CD4-positive, alpha-beta T cell (primary cell): ENCODE measurements at regions not wholly inside any gene's neighbourhood (a gene's known extent, or its start where the extent isn't known, plus 50 kb on each side); places are given as distances from the start of the nearest gene placed in this dataset.

Experiments
- ATAC-seq: fragments of 200-7000 bp; cut with Tn5 transposase; one replicate; pipeline ENCODE4 v1.10.0; 2022; ENCODE audit warnings: mild to moderate bottlenecking; ENCODE audit not compliant: poor library complexity
- CTCF ChIA-PET: fragments of 350-600 bp; sonication (Branson Sonifier 250); formaldehyde crosslinking; loops from one replicate; lab custom pipeline; 2021; ENCODE audit warnings: antibody characterized with exemption, inconsistent platforms; lab: Charles Lee
- POLR2A ChIA-PET: fragments of 350-600 bp; sonication (Branson Sonifier 250); formaldehyde crosslinking; loops from one replicate; lab custom pipeline; 2021; ENCODE audit warnings: antibody characterized with exemption, inconsistent platforms; lab: Charles Lee
- DNase-seq, 14 experiments: peaks; one replicate each; pipeline ENCODE4 v3.0.0-alpha.2; 2013 to 2020; ENCODE audit warnings: mixed read lengths in 2 of 14
- H3K27ac ChIP-seq, 2 donors: one replicate each; pipeline versions ENCODE4 v1.5.1 to v1.7.0; 2013; ENCODE audit warnings: low read length in 2 of 2, low read depth in 1 of 2, mild to moderate bottlenecking in 1 of 2
- H3K27me3 ChIP-seq, 2 experiments: 1 replicate in 1 of 2; 2 replicates in 1 of 2; pipeline versions ENCODE4 v1.6.1 to v1.7.0; 2013; ENCODE audit warnings: low read length in 2 of 2, control low read depth in 1 of 2, mild to moderate bottlenecking in 1 of 2, moderate library complexity in 1 of 2; ENCODE audit not compliant: insufficient read depth in 2 of 2, control insufficient read depth in 1 of 2
- H3K36me3 ChIP-seq: one replicate; pipeline ENCODE4 v1.6.1; 2013; ENCODE audit warnings: low read length, control low read depth; ENCODE audit not compliant: insufficient read depth
- H3K4me1 ChIP-seq: one replicate; pipeline ENCODE4 v1.6.1; 2013; ENCODE audit warnings: low read length, control low read depth; ENCODE audit not compliant: insufficient read depth
- H3K4me3 ChIP-seq: one replicate; pipeline ENCODE4 v1.5.1; 2013; ENCODE audit warnings: mild to moderate bottlenecking, low read length, moderate library complexity
- H3K9me3 ChIP-seq, 2 experiments: 1 replicate in 1 of 2; 2 replicates in 1 of 2; pipeline versions ENCODE4 v1.6.1 to v1.7.0; 2013; ENCODE audit warnings: low read length in 2 of 2, mild to moderate bottlenecking in 2 of 2, control low read depth in 1 of 2, moderate library complexity in 1 of 2; ENCODE audit not compliant: control insufficient read depth in 1 of 2, insufficient read depth in 1 of 2
- H3K27ac Mint-ChIP-seq: one replicate; pipeline ENCODE4 v1.8.0; 2020; ENCODE audit warnings: mixed read lengths
- H3K27me3 Mint-ChIP-seq: one replicate; pipeline ENCODE4 v1.8.0; 2021; ENCODE audit warnings: mixed read lengths
- H3K36me3 Mint-ChIP-seq: one replicate; pipeline ENCODE4 v1.8.0; 2021; ENCODE audit warnings: low read depth, mixed read lengths
- H3K4me1 Mint-ChIP-seq: one replicate; pipeline ENCODE4 v1.8.0; 2021; ENCODE audit warnings: low read depth, mixed read lengths
- H3K4me3 Mint-ChIP-seq: one replicate; pipeline ENCODE4 v1.8.0; 2020; ENCODE audit warnings: mild to moderate bottlenecking, mixed read lengths
- H3K9me3 Mint-ChIP-seq: one replicate; pipeline ENCODE4 v1.8.0; 2020; ENCODE audit warnings: mixed read lengths
- CTCF ChIP-seq: fragments of 200-600 bp; IDR thresholded peaks from one replicate; pipeline ENCODE4 v1.8.0; 2022; ENCODE audit warnings: antibody characterized with exemption, mild to moderate bottlenecking
- intact Hi-C, 2 experiments: fragments of 100-400 bp; cut with DNase I in 1 of 2; cut with micrococcal nuclease in 1 of 2; formaldehyde crosslinking; loops; one replicate each; pipeline versions ENCODE4 v1.15.1 to v1.9.0; 2023 to 2025; cut with DNase I, micrococcal nuclease

GRCh38 chr3:120516136-120516535, 65.3 kb upstream of the FSTL1 start:
- no peak for DNase-seq
- Histone ChIP-seq H3K27ac (no peak overlapping the region), H3K27me3 (peaks cover 0 to 19% of the 10 kb centered on the region in 2 experiments), H3K9me3 (no peaks in the 10 kb centered on the region), H3K36me3 (no peaks in the 10 kb centered on the region), H3K4me1 (no peaks in the 10 kb centered on the region), H3K4me3 (no peak overlapping the region)
- no peaks in the 10 kb centered on the region for H3K9me3 Mint-ChIP-seq
- no peak for TF ChIP-seq CTCF
- no peak for ATAC-seq
- intact Hi-C loops, result no loop called here
- no peak overlapping the region for H3K27ac Mint-ChIP-seq
- CTCF ChIA-PET, result no interaction called here
- H3K27me3 Mint-ChIP-seq, result peaks cover 67% of the 10 kb centered on the region
- POLR2A ChIA-PET, result no interaction called here
- no peaks in the 10 kb centered on the region for H3K4me1 Mint-ChIP-seq
- H3K4me3 Mint-ChIP-seq, result no peak overlapping the region
- no peaks in the 10 kb centered on the region for H3K36me3 Mint-ChIP-seq

DNA sequence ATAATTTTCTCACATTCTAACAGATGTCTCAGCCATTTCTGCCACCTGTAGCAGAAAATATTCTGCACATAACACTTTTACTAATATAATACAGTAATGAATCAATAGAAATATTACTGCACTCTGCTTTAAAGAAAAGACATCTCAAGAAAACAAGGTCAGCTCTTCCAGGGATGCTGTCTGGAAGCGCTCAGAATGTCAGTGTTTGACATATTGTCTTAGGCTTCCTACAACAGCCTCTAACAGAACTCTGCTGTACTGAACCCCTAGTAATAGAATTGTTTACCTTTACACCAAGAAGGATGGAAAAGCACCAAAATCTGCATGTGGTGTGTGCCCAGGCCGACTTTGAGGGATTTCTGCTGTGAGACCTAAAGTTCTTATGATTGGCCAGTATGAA, 61.9 kb upstream of the FSTL1 start:
- no peaks in the 10 kb centered on the region for H3K9me3 ChIP-seq
- DNase-seq (no peak), ATAC-seq (no peak)
- Mint-ChIP-seq H3K27me3 (peaks cover 72% of the 10 kb centered on the region), H3K36me3 (no peaks in the 10 kb centered on the region), H3K4me1 (no peaks in the 10 kb centered on the region), H3K27ac (no peak overlapping the region), H3K4me3 (no peak overlapping the region), H3K9me3 (no peaks in the 10 kb centered on the region)
- H3K27ac ChIP-seq, result no peak overlapping the region
- intact Hi-C loops, result no loop called here
- H3K4me3 ChIP-seq, result no peak overlapping the region
- H3K4me1 ChIP-seq, result no peaks in the 10 kb centered on the region
- CTCF ChIA-PET, result no interaction called here
- H3K27me3 ChIP-seq, result peaks cover 0 to 21% of the 10 kb centered on the region in 2 experiments
- TF ChIP-seq CTCF, result no peak
- POLR2A ChIA-PET, result no interaction called here
- H3K36me3 ChIP-seq, result no peaks in the 10 kb centered on the region

DNA sequence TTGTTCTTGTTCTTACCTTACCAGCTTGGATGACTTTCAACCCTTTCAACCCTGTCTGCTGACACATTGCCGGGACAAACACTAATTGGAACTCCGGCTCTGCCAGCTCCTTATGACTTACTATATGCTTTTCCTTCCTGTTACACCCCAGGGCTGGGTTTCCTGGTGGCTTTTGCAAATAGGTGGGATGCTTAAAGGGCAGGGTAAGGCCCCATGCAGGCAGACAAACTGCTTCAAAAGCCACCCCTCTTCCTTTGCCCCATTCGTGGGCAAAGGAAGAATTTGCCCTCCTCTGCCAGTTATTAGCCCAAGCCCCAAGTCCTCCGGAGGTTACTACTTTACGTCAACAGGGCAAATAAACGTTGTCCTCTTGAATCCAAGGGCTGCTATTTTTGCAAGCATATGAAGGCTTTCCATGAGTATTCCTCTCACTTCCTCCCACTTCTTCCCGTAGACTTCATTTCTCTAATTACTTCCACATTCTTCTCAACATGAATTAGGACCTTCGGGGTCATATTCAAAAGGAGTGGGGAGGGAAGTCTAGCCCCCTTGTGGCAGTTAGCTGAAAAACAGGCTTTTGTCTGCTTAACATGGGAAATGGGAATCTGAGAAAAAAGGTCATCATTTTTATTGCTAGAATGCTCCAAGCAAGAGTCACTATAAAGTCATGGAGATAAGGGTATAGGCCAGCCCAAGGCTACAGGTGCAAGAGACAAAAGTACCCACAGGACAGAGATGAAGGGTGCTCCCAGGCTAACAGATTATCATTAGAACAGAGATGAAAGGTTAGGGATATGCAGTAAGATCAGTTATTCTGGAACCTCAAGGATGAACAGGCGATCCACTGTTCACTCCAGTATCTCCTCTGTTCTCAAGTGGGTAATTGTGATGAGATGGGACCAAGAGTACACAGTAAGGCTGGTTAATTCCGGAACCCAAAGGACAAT, 56.3 kb upstream of the FSTL1 start:
- H3K4me1 ChIP-seq, result no peaks in the 10 kb centered on the region
- POLR2A ChIA-PET, result no interaction called here
- Mint-ChIP-seq H3K36me3 (no peaks in the 10 kb centered on the region), H3K4me3 (no peak overlapping the region), H3K9me3 (no peaks in the 10 kb centered on the region), H3K27me3 (peaks cover 55% of the 10 kb centered on the region), H3K27ac (no peak overlapping the region), H3K4me1 (no peaks in the 10 kb centered on the region)
- H3K27me3 ChIP-seq, result peaks cover 7 to 8% of the 10 kb centered on the region in 2 experiments
- H3K9me3 ChIP-seq, result no peaks in the 10 kb centered on the region
- CTCF ChIA-PET, result interaction anchor here (1.0 kb wide), 2 partner anchors 17 to 44 kb away, joined by 3 read pairs; no protein-coding TSS in a partner anchor
- no peaks in the 10 kb centered on the region for H3K36me3 ChIP-seq
- TF ChIP-seq CTCF, result peak; percentile 24
- H3K4me3 ChIP-seq, result no peak overlapping the region
- H3K27ac ChIP-seq, result no peak overlapping the region
- intact Hi-C loops, result no loop called here
- DNase-seq (peak in 3 of 14 experiments; percentile 13 to 28 (median 15)), ATAC-seq (no peak)
